GM10266 (cell line): ENCODE measurements at regions not wholly inside any gene's neighbourhood (a gene's known extent, or its start where the extent isn't known, plus 50 kb on each side); places are given as distances from the start of the nearest gene placed in this dataset.

ENCODE experiments used
- DNase-seq: peaks from one replicate; pipeline ENCODE4 v3.0.0; 2012; ENCODE audit errors: extremely low spot score
- TF ChIP-seq, protein P1 (sequence below): IDR thresholded peaks from 2 replicates; pipeline ENCODE4 v1.5.1; 2012; ENCODE audit warnings: mild to moderate bottlenecking, low read depth; ENCODE audit not compliant: control insufficient read depth, insufficient read depth; ENCODE audit errors: missing control alignments

DNA sequence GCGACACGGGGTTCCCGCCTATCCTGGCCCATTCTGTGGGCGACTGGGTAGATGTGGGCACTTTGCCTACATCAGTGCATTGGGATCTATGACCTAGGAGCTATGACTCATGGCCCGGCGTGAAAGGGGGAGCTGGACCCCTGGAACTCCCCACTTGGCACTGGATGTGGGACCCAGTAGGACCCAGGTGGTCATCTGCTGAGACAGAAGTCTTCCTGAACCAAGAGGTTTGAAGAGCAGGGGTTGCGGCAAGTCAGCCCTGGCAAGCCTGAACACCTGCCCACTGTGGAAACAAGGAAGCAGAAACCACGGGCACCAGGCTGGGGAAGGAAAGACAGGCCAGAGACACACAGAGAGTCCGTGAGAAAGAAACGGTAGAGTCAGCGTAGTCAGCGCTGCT, 656.7 kb downstream of the AJAP1 start:
- TF ChIP-seq, protein P1, sequence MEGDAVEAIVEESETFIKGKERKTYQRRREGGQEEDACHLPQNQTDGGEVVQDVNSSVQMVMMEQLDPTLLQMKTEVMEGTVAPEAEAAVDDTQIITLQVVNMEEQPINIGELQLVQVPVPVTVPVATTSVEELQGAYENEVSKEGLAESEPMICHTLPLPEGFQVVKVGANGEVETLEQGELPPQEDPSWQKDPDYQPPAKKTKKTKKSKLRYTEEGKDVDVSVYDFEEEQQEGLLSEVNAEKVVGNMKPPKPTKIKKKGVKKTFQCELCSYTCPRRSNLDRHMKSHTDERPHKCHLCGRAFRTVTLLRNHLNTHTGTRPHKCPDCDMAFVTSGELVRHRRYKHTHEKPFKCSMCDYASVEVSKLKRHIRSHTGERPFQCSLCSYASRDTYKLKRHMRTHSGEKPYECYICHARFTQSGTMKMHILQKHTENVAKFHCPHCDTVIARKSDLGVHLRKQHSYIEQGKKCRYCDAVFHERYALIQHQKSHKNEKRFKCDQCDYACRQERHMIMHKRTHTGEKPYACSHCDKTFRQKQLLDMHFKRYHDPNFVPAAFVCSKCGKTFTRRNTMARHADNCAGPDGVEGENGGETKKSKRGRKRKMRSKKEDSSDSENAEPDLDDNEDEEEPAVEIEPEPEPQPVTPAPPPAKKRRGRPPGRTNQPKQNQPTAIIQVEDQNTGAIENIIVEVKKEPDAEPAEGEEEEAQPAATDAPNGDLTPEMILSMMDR: no peak
- DNase-seq: no peak

- DNase-seq: no peak
- TF ChIP-seq, protein P1: no peak
Measured at GRCh38 chr1:5308249-5308648, 653.8 kb downstream of the AJAP1 start.

DNA sequence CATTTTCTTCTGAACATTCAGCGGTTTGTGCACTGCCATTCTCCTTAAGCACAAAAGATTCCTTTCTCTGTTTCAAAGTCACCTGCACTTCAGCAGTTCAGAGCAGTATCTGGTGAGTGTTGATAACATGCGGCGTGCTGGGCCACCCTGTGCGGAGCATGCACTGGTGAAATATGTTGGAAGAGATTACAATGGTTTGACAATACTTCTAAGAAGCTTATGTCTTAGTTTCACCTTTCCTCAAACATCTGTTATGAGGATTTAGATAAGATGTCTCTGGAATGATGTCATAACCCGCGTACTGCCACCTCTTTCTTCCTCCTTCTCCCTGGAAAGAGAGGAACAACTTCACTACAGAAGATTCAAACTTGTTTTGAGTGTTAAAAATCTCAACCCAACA, 650.3 kb downstream of the AJAP1 start:
- DNase-seq: no peak
- TF ChIP-seq, protein P1: no peak

DNA sequence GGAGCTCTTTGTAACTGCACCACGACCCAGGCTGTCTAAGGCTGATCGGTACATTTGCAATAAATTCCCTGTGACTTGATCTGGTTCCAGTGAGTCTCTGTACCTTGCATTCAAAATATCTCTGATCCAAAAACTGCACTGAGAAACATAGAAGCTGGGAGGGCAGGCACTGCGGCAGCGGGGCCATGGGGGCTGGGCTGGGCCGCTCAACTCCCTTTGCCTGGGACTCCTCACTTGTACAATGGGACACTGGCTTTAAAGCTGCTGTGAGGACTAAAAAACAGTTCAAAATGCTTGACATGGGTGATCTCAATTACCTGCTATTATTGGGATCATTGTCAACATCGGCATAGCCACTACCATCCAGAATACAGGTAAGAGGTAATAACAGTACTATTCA, 644.0 kb downstream of the AJAP1 start:
- TF ChIP-seq, protein P1: no peak
- DNase-seq: no peak

- DNase-seq: no peak
- TF ChIP-seq, protein P1: no peak
Measured at GRCh38 chr1:5297886-5298239, 643.5 kb downstream of the AJAP1 start.

GRCh38 chr1:5297180-5297885, 642.9 kb downstream of the AJAP1 start:
- DNase-seq: no peak
- TF ChIP-seq, protein P1: no peak

- DNase-seq: no peak
- TF ChIP-seq, protein P1: no peak
Measured at GRCh38 chr1:5296557-5297179, 642.3 kb downstream of the AJAP1 start.
